Lower leg skin (tissue), 4 donors: ENCODE measurements at regions not wholly inside any gene's neighbourhood (a gene's known extent, or its start where the extent isn't known, plus 50 kb on each side); places are given as distances from the start of the nearest gene placed in this dataset.
A peak's percentile ranks its signal among the peaks of the same experiment; 100 is the strongest.

ENCODE experiments used
- DNase-seq, 2 donors: peaks; one replicate each; pipeline ENCODE4 v3.0.0-alpha.2; 2019; ENCODE audit warnings: low spot score in 2 of 2
- H3K4me3 ChIP-seq: fragments of 200-600 bp; sonication (generic); 2 replicates; pipeline ENCODE4 v1.5.1; 2017; ENCODE audit warnings: mild to moderate bottlenecking, low read depth; ENCODE audit not compliant: poor library complexity, severe bottlenecking
- CTCF ChIP-seq, 3 donors: fragments of 450-650 bp; IDR thresholded peaks; one replicate each; pipeline ENCODE4 v1.5.1; 2016; ENCODE audit warnings: antibody characterized with exemption in 3 of 3, mild to moderate bottlenecking in 3 of 3, moderate library complexity in 2 of 3
- POLR2A ChIP-seq, 2 donors: fragments of 450-650 bp; IDR thresholded peaks; one replicate each; pipeline ENCODE4 v1.6.1; 2016 to 2017; ENCODE audit warnings: antibody characterized with exemption in 2 of 2, mild to moderate bottlenecking in 1 of 2, moderate library complexity in 1 of 2
- WGBS, 2 donors: methylation state at CpG; one replicate each; pipeline ENCODE4 v1.1.5; 2018; 5-methylcytosine and 5-hydroxymethylcytosine counted together
- intact Hi-C: fragments of 100-400 bp; cut with DNase I; formaldehyde crosslinking; loops from one replicate; pipeline ENCODE4 v1.15.0; 2023; ENCODE audit warnings: low total_unique reads

GRCh38 chr13:44808185-44808584 is 181.1 kb downstream of the NUFIP1 start:
- no peak for DNase-seq
- intact Hi-C loops = no loop called here
- WGBS, 2 donors = 88 to 90% methylated on average over 1 of the region's 1 CpG
- no peak overlapping the region for H3K4me3 ChIP-seq
- TF ChIP-seq CTCF (IDR thresholded peaks at IDR 0.05) (no peak), POLR2A (IDR thresholded peaks at IDR 0.05) (no peak)

DNA sequence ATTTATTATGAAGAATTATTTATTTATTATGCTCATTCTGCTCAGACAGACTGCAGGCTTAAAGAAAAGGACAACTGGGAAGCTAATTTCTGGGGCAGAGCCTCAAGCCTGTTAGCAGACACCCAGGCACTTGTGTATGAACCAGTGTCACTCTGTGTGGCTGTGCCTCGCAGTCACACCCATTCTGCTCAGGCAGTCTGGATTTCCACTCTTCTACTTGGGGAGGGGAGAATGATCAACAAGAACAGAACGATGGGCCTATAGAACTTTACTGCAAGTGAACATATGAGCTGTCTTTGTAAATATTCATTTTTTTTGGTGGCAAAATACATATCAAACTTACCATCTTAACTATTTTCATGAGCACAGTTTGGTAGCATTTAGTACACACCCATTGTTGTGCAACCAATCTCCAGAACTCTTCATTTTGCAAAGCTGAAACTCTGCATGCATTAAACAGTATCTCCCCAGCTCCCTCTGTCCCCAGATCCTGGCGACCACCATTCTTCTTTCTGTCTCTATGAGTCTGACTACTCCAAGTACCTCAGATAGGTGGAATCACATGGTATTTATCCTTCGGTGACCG is 181.7 kb downstream of the NUFIP1 start:
- no peak overlapping the region for H3K4me3 ChIP-seq
- 86 to 88% methylated on average over 5 of the region's 5 CpGs for WGBS, 2 donors
- TF ChIP-seq POLR2A (IDR thresholded peaks at IDR 0.05) = no peak
- no peak for DNase-seq
- intact Hi-C loops = no loop called here

- WGBS, 2 donors = 86 to 87% methylated on average over 10 of the region's 10 CpGs
- intact Hi-C loops = no loop called here
- no peak overlapping the region for H3K4me3 ChIP-seq
- peak in 1 of 2 donors; percentile 49 for DNase-seq
- TF ChIP-seq POLR2A (IDR thresholded peaks at IDR 0.05) (no peak), CTCF (IDR thresholded peaks at IDR 0.05) (no peak)
These were observed 182.4 kb downstream of the NUFIP1 start for GRCh38 chr13:44806826-44807225.

GRCh38 chr13:44805585-44805984 is 183.7 kb downstream of the NUFIP1 start:
- no peak for TF ChIP-seq CTCF (IDR thresholded peaks at IDR 0.05)
- no peak for TF ChIP-seq POLR2A (IDR thresholded peaks at IDR 0.05)
- DNase-seq = peak in 1 of 2 donors; percentile 60
- H3K4me3 ChIP-seq = no peak overlapping the region
- intact Hi-C loops = no loop called here
- 85 to 93% methylated on average over 5 of the region's 5 CpGs for WGBS, 2 donors

GRCh38 chr13:44803390-44803789 is 185.9 kb downstream of the NUFIP1 start:
- peak in 1 of 2 donors; percentile 59 for DNase-seq
- no peak overlapping the region for H3K4me3 ChIP-seq
- 84% methylated on average over 4 of the region's 4 CpGs for WGBS, 2 donors
- intact Hi-C loops = no loop called here
- TF ChIP-seq CTCF (IDR thresholded peaks at IDR 0.05) (no peak), POLR2A (IDR thresholded peaks at IDR 0.05) (no peak)

- intact Hi-C loops = no loop called here
- DNase-seq = peak in 1 of 2 donors; percentile 4
These were observed 186.8 kb downstream of the NUFIP1 start for GRCh38 chr13:44802491-44802890.

More at GRCh38 chr13:44802491-44802890, 186.8 kb downstream of the NUFIP1 start:
- 83 to 84% methylated on average over 4 of the region's 4 CpGs for WGBS, 2 donors
- no peak overlapping the region for H3K4me3 ChIP-seq
- no peak for TF ChIP-seq CTCF (IDR thresholded peaks at IDR 0.05)
- TF ChIP-seq POLR2A (IDR thresholded peaks at IDR 0.05) = no peak
